Muscle of leg (tissue), 3 donors: ENCODE measurements at regions not wholly inside any gene's neighbourhood (a gene's known extent, or its start where the extent isn't known, plus 50 kb on each side); places are given as distances from the start of the nearest gene placed in this dataset.
"Not testable (repeated sequence)": the region's sequence is repeated elsewhere in the genome, so short reads cannot be mapped to it uniquely, and the experiment has no call there.

Source experiments
- DNase-seq: peaks from one replicate; pipeline ENCODE4 v3.0.0; 2013
- H3K27ac ChIP-seq: one replicate; pipeline ENCODE4 v1.5.1; 2013; ENCODE audit warnings: mild to moderate bottlenecking, low read length, control low read depth
- H3K27me3 ChIP-seq: one replicate; pipeline ENCODE4 v1.6.1; 2013; ENCODE audit warnings: low read length; ENCODE audit not compliant: control insufficient read depth, insufficient read depth
- H3K36me3 ChIP-seq: one replicate; pipeline ENCODE4 v1.6.1; 2013; ENCODE audit warnings: low read length; ENCODE audit not compliant: control insufficient read depth, insufficient read depth
- H3K4me1 ChIP-seq: one replicate; pipeline ENCODE4 v1.6.1; 2013; ENCODE audit warnings: low read length; ENCODE audit not compliant: control insufficient read depth, insufficient read depth
- H3K4me3 ChIP-seq: one replicate; pipeline ENCODE4 v1.5.1; 2013; ENCODE audit warnings: low read length, control low read depth
- H3K9me3 ChIP-seq: replicated peaks from 2 replicates; pipeline ENCODE4 v1.6.1; 2013; ENCODE audit warnings: low read depth, low read length; ENCODE audit not compliant: control insufficient read depth
- WGBS: methylation state at CpG from one replicate; pipeline ENCODE4 v1.1.5; 2013; ENCODE audit warnings: missing lambda C conversion rate; ENCODE audit not compliant: insufficient coverage; 5-methylcytosine and 5-hydroxymethylcytosine counted together

- peaks cover 2% of the 10 kb centered on the region for H3K4me1 ChIP-seq
- no peaks in the 10 kb centered on the region for H3K9me3 ChIP-seq
- peaks cover 27% of the 10 kb centered on the region for H3K27me3 ChIP-seq
- DNase-seq = no peak
- no peaks in the 10 kb centered on the region for H3K36me3 ChIP-seq
- H3K4me3 ChIP-seq = no peak overlapping the region
- no peak overlapping the region for H3K27ac ChIP-seq
- WGBS = 55% methylated on average over 2 of the region's 2 CpGs
These were observed 50.3 kb upstream of the ATP6AP2 start for GRCh38 chrX:40530509-40530908.

GRCh38 chrX:40527543-40527942, 53.2 kb upstream of the ATP6AP2 start:
- Histone ChIP-seq H3K27ac (no peak overlapping the region), H3K27me3 (peaks cover 27% of the 10 kb centered on the region), H3K9me3 (no peaks in the 10 kb centered on the region), H3K36me3 (no peaks in the 10 kb centered on the region), H3K4me3 (no peak overlapping the region), H3K4me1 (peaks cover 2% of the 10 kb centered on the region)
- 100% methylated on average over 1 of the region's 3 CpGs for WGBS
- DNase-seq = no peak

GRCh38 chrX:40526412-40526811, 54.4 kb upstream of the ATP6AP2 start:
- Histone ChIP-seq H3K4me3 (no peak overlapping the region), H3K9me3 (no peaks in the 10 kb centered on the region), H3K36me3 (no peaks in the 10 kb centered on the region), H3K27ac (no peak overlapping the region), H3K27me3 (peaks cover 29% of the 10 kb centered on the region), H3K4me1 (peaks cover 2% of the 10 kb centered on the region)
- WGBS = 90% methylated on average over 2 of the region's 2 CpGs
- DNase-seq = no peak

GRCh38 chrX:40525901-40526300, 54.9 kb upstream of the ATP6AP2 start:
- not testable (repeated sequence) for H3K36me3 ChIP-seq, H3K4me1 ChIP-seq, H3K4me3 ChIP-seq, DNase-seq, H3K9me3 ChIP-seq, H3K27ac ChIP-seq
- no CpG with 5 or more reads among the region's 1 CpG for WGBS
- H3K27me3 ChIP-seq = peaks cover 28% of the 10 kb centered on the region

GRCh38 chrX:40524423-40524822, 56.3 kb upstream of the ATP6AP2 start:
- Histone ChIP-seq H3K27ac (no peak overlapping the region), H3K36me3 (no peaks in the 10 kb centered on the region), H3K9me3 (no peaks in the 10 kb centered on the region), H3K4me1 (no peaks in the 10 kb centered on the region), H3K4me3 (no peak overlapping the region), H3K27me3 (peaks cover 32% of the 10 kb centered on the region)
- no CpG with 5 or more reads among the region's 1 CpG for WGBS
- DNase-seq = no peak

GRCh38 chrX:40523852-40524251, 56.9 kb upstream of the ATP6AP2 start:
- H3K4me3 ChIP-seq = no peak overlapping the region
- no peaks in the 10 kb centered on the region for H3K36me3 ChIP-seq
- no peak overlapping the region for H3K27ac ChIP-seq
- H3K4me1 ChIP-seq = no peaks in the 10 kb centered on the region
- no peaks in the 10 kb centered on the region for H3K9me3 ChIP-seq
- 90% methylated on average over 3 of the region's 3 CpGs for WGBS
- no peak for DNase-seq
- peaks cover 33% of the 10 kb centered on the region for H3K27me3 ChIP-seq

- 84% methylated on average over 10 of the region's 11 CpGs for WGBS
- H3K27ac ChIP-seq = no peak overlapping the region
- no peak for DNase-seq
- H3K9me3 ChIP-seq = no peaks in the 10 kb centered on the region
- H3K27me3 ChIP-seq = peaks cover 44% of the 10 kb centered on the region
- no peaks in the 10 kb centered on the region for H3K36me3 ChIP-seq
- H3K4me1 ChIP-seq = no peaks in the 10 kb centered on the region
- H3K4me3 ChIP-seq = no peak overlapping the region
These were observed 58.8 kb upstream of the ATP6AP2 start for GRCh38 chrX:40521868-40522450.

- H3K9me3 ChIP-seq = no peaks in the 10 kb centered on the region
- H3K36me3 ChIP-seq = no peaks in the 10 kb centered on the region
- DNase-seq = no peak
- 83% methylated on average over 8 of the region's 8 CpGs for whole genome bisulfite sequencing
- no peaks in the 10 kb centered on the region for H3K4me1 ChIP-seq
- no peak overlapping the region for H3K27ac ChIP-seq
- no peak overlapping the region for H3K4me3 ChIP-seq
- peaks cover 41% of the 10 kb centered on the region for H3K27me3 ChIP-seq
These were observed 66.4 kb upstream of the ATP6AP2 start for GRCh38 chrX:40514376-40514775.

GRCh38 chrX:40513835-40514234, 66.9 kb upstream of the ATP6AP2 start:
- Histone ChIP-seq H3K36me3 (no peaks in the 10 kb centered on the region), H3K4me3 (no peak overlapping the region), H3K9me3 (no peaks in the 10 kb centered on the region), H3K4me1 (no peaks in the 10 kb centered on the region), H3K27ac (no peak overlapping the region), H3K27me3 (peaks cover 41% of the 10 kb centered on the region)
- 78% methylated on average over 4 of the region's 7 CpGs for WGBS
- no peak for DNase-seq

GRCh38 chrX:40513012-40513411, 67.8 kb upstream of the ATP6AP2 start:
- Histone ChIP-seq H3K27me3 (peaks cover 38% of the 10 kb centered on the region), H3K4me1 (no peaks in the 10 kb centered on the region), H3K4me3 (no peak overlapping the region), H3K9me3 (no peaks in the 10 kb centered on the region), H3K27ac (no peak overlapping the region), H3K36me3 (no peaks in the 10 kb centered on the region)
- WGBS = 73% methylated on average over 5 of the region's 5 CpGs
- no peak for DNase-seq

GRCh38 chrX:40511258-40511657, 69.5 kb upstream of the ATP6AP2 start:
- WGBS = 92% methylated on average over 4 of the region's 7 CpGs
- Histone ChIP-seq H3K27ac (no peak overlapping the region), H3K36me3 (no peaks in the 10 kb centered on the region), H3K27me3 (peaks cover 43% of the 10 kb centered on the region), H3K4me1 (no peaks in the 10 kb centered on the region), H3K9me3 (no peaks in the 10 kb centered on the region), H3K4me3 (no peak overlapping the region)
- DNase-seq = no peak
